Endothelial cell of umbilical vein (primary cell): ENCODE measurements at regions not wholly inside any gene's neighbourhood (a gene's known extent, or its start where the extent isn't known, plus 50 kb on each side); places are given as distances from the start of the nearest gene placed in this dataset.

Source experiments
- BruUV-seq: library from RNA; stranded (reverse); fragments of 400-500 nt; replicated peaks from 2 replicates; lab custom pipeline; 2021; lab: Mats Ljungman, UMichigan
- CTCF ChIA-PET: fragments of 300-600, 350-600 bp; sonication (Branson Sonifier 250); formaldehyde crosslinking; loops from one replicate; lab custom pipeline; 2021; ENCODE audit warnings: antibody characterized with exemption, inconsistent platforms; lab: Charles Lee
- POLR2A ChIA-PET: fragments of 300-600, 350-600 bp; sonication (Branson Sonifier 250); formaldehyde crosslinking; loops from one replicate; lab custom pipeline; 2021; ENCODE audit warnings: antibody characterized with exemption, inconsistent platforms; lab: Charles Lee
- DNase-seq: peaks from one replicate; pipeline ENCODE4 v3.0.0-alpha.2; 2011; ENCODE audit warnings: low read depth, low spot score
- FAIRE-seq: peaks from 2 replicates; lab custom pipeline; 2011; peaks lifted over from hg19 to GRCh38; lab: Jason Lieb, UNC
- H2AFZ ChIP-seq: 2 replicates; pipeline ENCODE4 v1.6.0; 2012; ENCODE audit warnings: low read depth, low read length, control low read depth, inconsistent platforms
- H3K27ac ChIP-seq: 2 replicates; pipeline ENCODE4 v1.5.1; 2011; ENCODE audit warnings: low read depth, mild to moderate bottlenecking, control low read depth, low read length, moderate library complexity; ENCODE audit not compliant: insufficient read depth
- H3K27me3 ChIP-seq, 2 experiments: 2 replicates each; pipeline versions ENCODE4 v1.6.0 to v1.6.1; 2011; ENCODE audit warnings: low read length in 2 of 2, mixed read lengths in 1 of 2; ENCODE audit not compliant: control insufficient read depth in 2 of 2, insufficient read depth in 2 of 2
- H3K36me3 ChIP-seq, 2 experiments: 2 replicates in 1 of 2; 3 replicates in 1 of 2; pipeline ENCODE4 v1.5.1; 2011; ENCODE audit warnings: low read length in 2 of 2, mild to moderate bottlenecking in 1 of 2, moderate library complexity in 1 of 2; ENCODE audit not compliant: control insufficient read depth in 2 of 2, insufficient read depth in 2 of 2; ENCODE audit errors: extremely low read depth in 1 of 2
- H3K4me1 ChIP-seq: 3 replicates; pipeline ENCODE4 v1.5.1; 2011; ENCODE audit warnings: mild to moderate bottlenecking, low read length; ENCODE audit not compliant: control insufficient read depth, insufficient read depth; ENCODE audit errors: extremely low read depth
- H3K4me2 ChIP-seq: 2 replicates; pipeline ENCODE4 v1.6.1; 2011; ENCODE audit warnings: low read length, control low read depth, mixed read lengths; ENCODE audit not compliant: insufficient read depth
- H3K4me3 ChIP-seq, 3 experiments: fragments of 200-600 bp in 1 of 3; sonication (generic), shearing (Covaris generic) in 1 of 3; replicated peaks in 1 of 3; 2 replicates each; pipeline ENCODE4 v1.5.1; 2011 to 2016; ENCODE audit warnings: control low read depth in 3 of 3, low read length in 3 of 3, mild to moderate bottlenecking in 2 of 3, inconsistent platforms in 1 of 3, low read depth in 1 of 3, moderate library complexity in 1 of 3; ENCODE audit not compliant: insufficient read depth in 1 of 3
- H3K79me2 ChIP-seq: 2 replicates; pipeline ENCODE4 v1.6.0; 2012; ENCODE audit warnings: low read length, inconsistent platforms; ENCODE audit not compliant: control insufficient read depth, insufficient read depth
- H3K9ac ChIP-seq: replicated peaks from 2 replicates; pipeline ENCODE3; 2011; ENCODE audit warnings: low read length, control low read depth; ENCODE audit not compliant: insufficient read depth; ENCODE audit errors: extremely low read depth
- H3K9me1 ChIP-seq: replicated peaks from 3 replicates; pipeline ENCODE4 v1.6.0; 2011; ENCODE audit warnings: mild to moderate bottlenecking, low read length; ENCODE audit not compliant: control insufficient read depth, insufficient read depth; ENCODE audit errors: extremely low read depth
- H3K9me3 ChIP-seq: replicated peaks from 2 replicates; pipeline ENCODE4 v1.5.1; 2012; ENCODE audit warnings: low read length, inconsistent platforms; ENCODE audit not compliant: control insufficient read depth, insufficient read depth
- H4K20me1 ChIP-seq: replicated peaks from 2 replicates; pipeline ENCODE3; 2011; ENCODE audit warnings: mild to moderate bottlenecking, low read length; ENCODE audit not compliant: control insufficient read depth, insufficient read depth; ENCODE audit errors: extremely low read depth
- EZH2 ChIP-seq: IDR thresholded peaks from 2 replicates; pipeline ENCODE4 v1.6.1; 2012; ENCODE audit warnings: borderline replicate concordance, low read depth, mild to moderate bottlenecking, moderate library complexity, low read length, inconsistent platforms; ENCODE audit not compliant: severe bottlenecking
- FOS ChIP-seq: IDR thresholded peaks from 2 replicates; pipeline ENCODE4 v1.6.1; 2011; ENCODE audit warnings: mild to moderate bottlenecking, low read length, moderate library complexity, borderline replicate concordance; ENCODE audit not compliant: insufficient read depth
- GATA2 ChIP-seq: IDR thresholded peaks from 2 replicates; pipeline ENCODE4 v1.7.0; 2011; ENCODE audit warnings: low read depth, mild to moderate bottlenecking, moderate library complexity, mixed read lengths, low read length; ENCODE audit not compliant: insufficient read length, insufficient read depth
- JUN ChIP-seq: IDR thresholded peaks from 2 replicates; pipeline ENCODE4 v1.6.1; 2011; ENCODE audit warnings: borderline replicate concordance, low read depth; ENCODE audit not compliant: insufficient read length, insufficient read depth
- MYC ChIP-seq: IDR thresholded peaks from one replicate; pipeline ENCODE4 v1.6.1; 2011; ENCODE audit warnings: mild to moderate bottlenecking, low read depth, low read length
- POLR2A ChIP-seq: IDR thresholded peaks from 2 replicates; pipeline ENCODE4 v1.6.1; 2012; ENCODE audit warnings: low read depth, mild to moderate bottlenecking, control low read depth, low read length
- POLR2AphosphoS5 ChIP-seq: IDR thresholded peaks from 2 replicates; pipeline ENCODE4 v1.6.1; 2012; ENCODE audit warnings: low read depth, mild to moderate bottlenecking, control low read depth, low read length, moderate library complexity; ENCODE audit not compliant: insufficient read depth
- dilution Hi-C: fragments of 300-500 bp; cut with MboI; formaldehyde crosslinking; loops from one replicate; pipeline ENCODE4 v1.15.0; 2019; ENCODE audit warnings: low sequenced_read_pairs; ENCODE audit not compliant: extremely low pct_ligation_motif_present
- intact Hi-C: fragments of 100-400 bp; cut with micrococcal nuclease; formaldehyde crosslinking; loops from one replicate; pipeline ENCODE4 v1.10.0; 2022
- TF ChIP-seq, protein P1 (sequence below): IDR thresholded peaks from 2 replicates; pipeline ENCODE4 v1.6.1; 2011; ENCODE audit not compliant: insufficient read depth, insufficient read length

DNA sequence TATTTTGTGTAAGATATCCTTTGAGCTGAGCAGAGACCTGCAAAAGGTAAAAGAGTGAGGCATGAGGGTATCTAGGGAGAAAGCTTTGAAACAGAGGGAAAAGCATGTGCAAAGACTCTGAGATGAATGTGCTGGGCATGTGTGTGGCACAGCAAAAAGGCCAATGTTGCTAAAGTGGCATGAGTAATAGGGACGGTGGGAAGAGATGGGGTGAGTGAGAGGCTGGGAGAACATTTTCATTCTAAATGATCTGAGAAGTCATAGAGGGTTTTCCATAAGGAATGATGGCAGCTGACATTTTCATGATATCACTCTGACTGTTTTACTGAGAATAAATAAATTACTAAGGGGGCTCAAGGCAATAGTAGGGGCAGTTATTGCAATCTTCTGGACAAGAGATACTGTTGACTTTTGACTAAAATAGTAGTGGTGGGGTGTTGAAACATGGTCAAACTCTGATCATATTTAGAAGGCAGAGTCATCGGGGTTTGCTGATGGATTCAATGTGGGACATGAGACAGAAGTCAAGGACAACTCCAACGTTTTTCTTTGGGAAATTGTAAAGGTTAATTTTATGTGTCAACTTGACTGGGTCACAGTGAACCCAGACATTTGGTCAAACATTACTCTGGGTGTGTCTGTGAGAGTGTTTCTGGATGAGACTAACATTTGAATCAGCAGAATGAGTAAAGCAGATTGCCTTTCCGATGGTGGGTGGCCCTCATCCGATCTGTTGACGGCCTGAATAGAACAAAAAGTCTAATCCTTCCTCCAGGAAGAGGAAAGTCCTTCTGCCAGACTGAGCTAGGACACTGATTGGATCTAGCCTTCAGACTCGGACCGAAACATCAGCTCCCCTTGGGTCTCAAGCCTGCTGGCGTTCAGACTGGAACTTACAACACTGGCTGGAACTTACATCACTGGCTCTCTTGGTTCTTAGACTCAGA is 193.9 kb upstream of the PLXNC1 start:
- ChIA-PET POLR2A (no interaction called here), CTCF (no interaction called here)
- Histone ChIP-seq H3K9me1 (no peaks in the 10 kb centered on the region), H2AFZ (no peak overlapping the region), H3K9me3 (no peaks in the 10 kb centered on the region), H3K4me3 (no peak overlapping the region), H4K20me1 (no peaks in the 10 kb centered on the region), H3K79me2 (no peaks in the 10 kb centered on the region), H3K27ac (no peak overlapping the region), H3K36me3 (no peaks in the 10 kb centered on the region), H3K4me2 (no peak overlapping the region), H3K4me1 (no peaks in the 10 kb centered on the region), H3K9ac (no peak overlapping the region), H3K27me3 (no peaks in the 10 kb centered on the region)
- dilution Hi-C loops: no loop called here
- TF ChIP-seq POLR2AphosphoS5 (no peak), JUN (no peak), POLR2A (no peak), GATA2 (no peak), MYC (no peak), EZH2 (no peak), FOS (no peak)
- TF ChIP-seq, protein P1, sequence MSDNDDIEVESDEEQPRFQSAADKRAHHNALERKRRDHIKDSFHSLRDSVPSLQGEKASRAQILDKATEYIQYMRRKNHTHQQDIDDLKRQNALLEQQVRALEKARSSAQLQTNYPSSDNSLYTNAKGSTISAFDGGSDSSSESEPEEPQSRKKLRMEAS: no peak
- FAIRE-seq: no peak
- BruUV-seq: no TSS peak
- intact Hi-C loops: no loop called here
- no peak for DNase-seq
